Caco-2 (cell line): ENCODE measurements at regions not wholly inside any gene's neighbourhood (a gene's known extent, or its start where the extent isn't known, plus 50 kb on each side); places are given as distances from the start of the nearest gene placed in this dataset.

Experiments
- BruUV-seq: library from RNA; stranded (reverse); fragments of 400-500 nt; replicated peaks from 2 replicates; lab custom pipeline; 2021; lab: Mats Ljungman, UMichigan
- CTCF ChIA-PET: fragments of 300-600 bp; sonication (Branson Sonifier 250); formaldehyde crosslinking; loops from one replicate; lab custom pipeline; 2022; ENCODE audit warnings: antibody characterized with exemption; lab: Charles Lee
- POLR2A ChIA-PET: fragments of 300-600 bp; sonication (Branson Sonifier 250); formaldehyde crosslinking; loops from one replicate; lab custom pipeline; 2022; ENCODE audit warnings: antibody characterized with exemption; lab: Charles Lee
- DNase-seq, 2 experiments: peaks; one replicate each; pipeline versions ENCODE4 v3.0.0 to v3.0.0-alpha.2; 2020 to 2022
- H3K27me3 ChIP-seq: replicated peaks from 2 replicates; pipeline ENCODE4 v1.6.0; 2011; ENCODE audit warnings: low read length; ENCODE audit not compliant: control insufficient read depth, insufficient read depth
- H3K36me3 ChIP-seq: 2 replicates; pipeline ENCODE4 v1.5.1; 2011; ENCODE audit warnings: low read length; ENCODE audit not compliant: control insufficient read depth, insufficient read depth
- H3K4me1 ChIP-seq: fragments of 250-450 bp; sonication (Bioruptor Pico); 2 replicates; pipeline ENCODE4 v1.5.1; 2020; ENCODE audit warnings: mild to moderate bottlenecking
- H3K4me3 ChIP-seq: 2 replicates; pipeline ENCODE4 v1.5.1; 2011; ENCODE audit warnings: low read depth, mild to moderate bottlenecking, control low read depth, low read length
- H3K9me3 ChIP-seq: fragments of 250-450 bp; sonication (Bioruptor Pico); 2 replicates; pipeline ENCODE4 v1.5.1; 2020; ENCODE audit warnings: mild to moderate bottlenecking, moderate library complexity
- H3K27ac Mint-ChIP-seq: one replicate; pipeline ENCODE4 v1.8.0; 2022; ENCODE audit warnings: mixed read lengths; ENCODE audit not compliant: unreplicated experiment
- H3K27me3 Mint-ChIP-seq: one replicate; pipeline ENCODE4 v1.8.0; 2022; ENCODE audit warnings: mixed read lengths; ENCODE audit not compliant: insufficient read depth, unreplicated experiment
- H3K36me3 Mint-ChIP-seq: one replicate; pipeline ENCODE4 v1.8.0; 2022; ENCODE audit warnings: mild to moderate bottlenecking, mixed read lengths; ENCODE audit not compliant: insufficient read depth, unreplicated experiment
- H3K4me1 Mint-ChIP-seq: one replicate; pipeline ENCODE4 v1.8.0; 2022; ENCODE audit warnings: low read depth, mixed read lengths; ENCODE audit not compliant: unreplicated experiment
- H3K4me3 Mint-ChIP-seq: one replicate; pipeline ENCODE4 v1.8.0; 2022; ENCODE audit warnings: mild to moderate bottlenecking, moderate library complexity, mixed read lengths; ENCODE audit not compliant: unreplicated experiment
- H3K9me3 Mint-ChIP-seq: one replicate; pipeline ENCODE4 v1.8.0; 2022; ENCODE audit warnings: mixed read lengths; ENCODE audit not compliant: unreplicated experiment
- intact Hi-C: fragments of 100-400 bp; cut with micrococcal nuclease; formaldehyde crosslinking; loops from one replicate; pipeline ENCODE4 v1.10.0; 2022; ENCODE audit not compliant: unreplicated experiment
- TF ChIP-seq, protein P1 (sequence below), 2 experiments: fragments of 200-600 bp in 1 of 2; IDR thresholded peaks; 1 replicate in 1 of 2; 2 replicates in 1 of 2; pipeline versions ENCODE4 v1.5.1 to v1.8.0; 2011 to 2022; ENCODE audit warnings: antibody characterized with exemption in 1 of 2, control low read depth in 1 of 2, inconsistent platforms in 1 of 2, low read depth in 1 of 2, low read length in 1 of 2, mild to moderate bottlenecking in 1 of 2, moderate library complexity in 1 of 2; ENCODE audit not compliant: insufficient read depth in 1 of 2, severe bottlenecking in 1 of 2, unreplicated experiment in 1 of 2

DNA sequence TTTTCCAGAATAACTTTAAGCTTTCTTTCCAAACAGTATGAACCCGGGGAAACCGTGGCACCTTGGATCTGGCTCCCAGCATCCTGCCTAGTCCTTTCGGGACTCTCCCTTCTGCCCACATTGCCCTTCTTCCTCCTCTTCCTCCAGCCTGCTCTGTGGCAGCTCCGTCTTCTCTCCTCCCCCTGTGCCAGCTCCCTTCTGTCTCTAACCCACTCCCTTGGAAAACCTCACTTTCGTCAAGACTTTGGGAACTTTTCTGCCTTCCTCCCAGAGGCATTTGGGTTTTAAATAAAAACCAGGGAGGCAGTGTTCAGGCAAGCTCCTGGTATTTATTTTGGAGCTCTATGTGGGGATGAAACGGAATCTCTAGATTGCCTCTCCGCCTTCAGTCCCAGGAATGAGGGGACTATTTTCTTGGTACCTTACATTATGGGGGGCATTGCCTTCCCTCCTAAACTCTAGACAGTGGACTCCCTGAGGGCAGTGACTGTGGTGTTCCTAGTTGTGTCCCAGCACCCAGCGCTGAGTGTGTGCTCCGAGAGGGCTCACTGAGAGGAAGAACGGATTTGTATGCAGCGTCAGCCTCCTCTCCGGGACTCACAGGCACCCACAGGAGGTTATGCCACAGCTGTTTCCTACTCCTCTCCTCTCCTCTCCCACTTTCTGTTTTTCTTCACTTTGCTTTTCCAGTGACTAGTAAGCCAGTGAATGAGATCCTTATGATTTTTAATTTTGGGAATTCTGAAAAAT, 105.4 kb upstream of the MRPS22 start:
- Histone ChIP-seq H3K36me3 (no peaks in the 10 kb centered on the region), H3K9me3 (no peaks in the 10 kb centered on the region), H3K27me3 (no peaks in the 10 kb centered on the region), H3K4me3 (no peak overlapping the region), H3K4me1 (no peaks in the 10 kb centered on the region)
- TF ChIP-seq, protein P1, sequence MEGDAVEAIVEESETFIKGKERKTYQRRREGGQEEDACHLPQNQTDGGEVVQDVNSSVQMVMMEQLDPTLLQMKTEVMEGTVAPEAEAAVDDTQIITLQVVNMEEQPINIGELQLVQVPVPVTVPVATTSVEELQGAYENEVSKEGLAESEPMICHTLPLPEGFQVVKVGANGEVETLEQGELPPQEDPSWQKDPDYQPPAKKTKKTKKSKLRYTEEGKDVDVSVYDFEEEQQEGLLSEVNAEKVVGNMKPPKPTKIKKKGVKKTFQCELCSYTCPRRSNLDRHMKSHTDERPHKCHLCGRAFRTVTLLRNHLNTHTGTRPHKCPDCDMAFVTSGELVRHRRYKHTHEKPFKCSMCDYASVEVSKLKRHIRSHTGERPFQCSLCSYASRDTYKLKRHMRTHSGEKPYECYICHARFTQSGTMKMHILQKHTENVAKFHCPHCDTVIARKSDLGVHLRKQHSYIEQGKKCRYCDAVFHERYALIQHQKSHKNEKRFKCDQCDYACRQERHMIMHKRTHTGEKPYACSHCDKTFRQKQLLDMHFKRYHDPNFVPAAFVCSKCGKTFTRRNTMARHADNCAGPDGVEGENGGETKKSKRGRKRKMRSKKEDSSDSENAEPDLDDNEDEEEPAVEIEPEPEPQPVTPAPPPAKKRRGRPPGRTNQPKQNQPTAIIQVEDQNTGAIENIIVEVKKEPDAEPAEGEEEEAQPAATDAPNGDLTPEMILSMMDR (IDR thresholded peaks at IDR 0.05; ENCODE audit: insufficient read depth in 1 of 2, low read depth in 1 of 2, low read length in 1 of 2, severe bottlenecking in 1 of 2, unreplicated experiment in 1 of 2), result no peak
- Mint-ChIP-seq H3K27me3 (peaks cover 29% of the 10 kb centered on the region), H3K4me1 (no peaks in the 10 kb centered on the region), H3K4me3 (no peak overlapping the region), H3K36me3 (no peaks in the 10 kb centered on the region), H3K9me3 (no peaks in the 10 kb centered on the region), H3K27ac (no peak overlapping the region)
- POLR2A ChIA-PET, result no interaction called here
- BruUV-seq, result no TSS peak
- CTCF ChIA-PET, result no interaction called here
- intact Hi-C loops, result no loop called here
- DNase-seq, result no peak

- no peak overlapping the region for H3K4me3 ChIP-seq
- H3K9me3 Mint-ChIP-seq, result no peaks in the 10 kb centered on the region
- H3K27ac Mint-ChIP-seq, result no peak overlapping the region
- H3K9me3 ChIP-seq, result no peaks in the 10 kb centered on the region
- no peaks in the 10 kb centered on the region for H3K4me1 Mint-ChIP-seq
- no peaks in the 10 kb centered on the region for H3K27me3 ChIP-seq
- no peaks in the 10 kb centered on the region for H3K36me3 ChIP-seq
- no peak overlapping the region for H3K4me3 Mint-ChIP-seq
- POLR2A ChIA-PET, result no interaction called here
- intact Hi-C loops, result no loop called here
- H3K36me3 Mint-ChIP-seq, result no peaks in the 10 kb centered on the region
- no peak for DNase-seq
- peaks cover 34% of the 10 kb centered on the region for H3K27me3 Mint-ChIP-seq
- TF ChIP-seq, protein P1 (IDR thresholded peaks at IDR 0.05; ENCODE audit: insufficient read depth in 1 of 2, low read depth in 1 of 2, low read length in 1 of 2, severe bottlenecking in 1 of 2, unreplicated experiment in 1 of 2), result no peak
- no peaks in the 10 kb centered on the region for H3K4me1 ChIP-seq
- CTCF ChIA-PET, result interaction anchor here (0.7 kb wide), 1 partner anchor 26 kb away, joined by 6 read pairs; no protein-coding TSS in a partner anchor
- BruUV-seq, result no TSS peak
Measured at GRCh38 chr3:139239550-139239949, 104.3 kb upstream of the MRPS22 start.

- Histone ChIP-seq H3K9me3 (no peaks in the 10 kb centered on the region), H3K4me3 (no peak overlapping the region), H3K4me1 (no peaks in the 10 kb centered on the region), H3K36me3 (no peaks in the 10 kb centered on the region), H3K27me3 (no peaks in the 10 kb centered on the region)
- intact Hi-C loops, result no loop called here
- Mint-ChIP-seq H3K4me1 (no peaks in the 10 kb centered on the region), H3K4me3 (no peak overlapping the region), H3K27ac (no peak overlapping the region), H3K36me3 (no peaks in the 10 kb centered on the region), H3K9me3 (no peaks in the 10 kb centered on the region), H3K27me3 (peaks cover 37% of the 10 kb centered on the region)
- ChIA-PET POLR2A (no interaction called here), CTCF (no interaction called here)
- no TSS peak for BruUV-seq
- TF ChIP-seq, protein P1 (IDR thresholded peaks at IDR 0.05; ENCODE audit: insufficient read depth in 1 of 2, low read depth in 1 of 2, low read length in 1 of 2, severe bottlenecking in 1 of 2, unreplicated experiment in 1 of 2), result no peak
- no peak for DNase-seq
Measured at GRCh38 chr3:139241783-139242182, 102.0 kb upstream of the MRPS22 start.
